HG02678 (cell line): ENCODE measurements at regions not wholly inside any gene's neighbourhood (a gene's known extent, or its start where the extent isn't known, plus 50 kb on each side); places are given as distances from the start of the nearest gene placed in this dataset.

Experiments used
- ATAC-seq: cut with Tn5 transposase; IDR thresholded peaks from one replicate; pipeline ENCODE4 v1.9.1; 2021; ENCODE audit warnings: mild to moderate bottlenecking, moderate library complexity; ENCODE audit not compliant: unreplicated experiment

DNA sequence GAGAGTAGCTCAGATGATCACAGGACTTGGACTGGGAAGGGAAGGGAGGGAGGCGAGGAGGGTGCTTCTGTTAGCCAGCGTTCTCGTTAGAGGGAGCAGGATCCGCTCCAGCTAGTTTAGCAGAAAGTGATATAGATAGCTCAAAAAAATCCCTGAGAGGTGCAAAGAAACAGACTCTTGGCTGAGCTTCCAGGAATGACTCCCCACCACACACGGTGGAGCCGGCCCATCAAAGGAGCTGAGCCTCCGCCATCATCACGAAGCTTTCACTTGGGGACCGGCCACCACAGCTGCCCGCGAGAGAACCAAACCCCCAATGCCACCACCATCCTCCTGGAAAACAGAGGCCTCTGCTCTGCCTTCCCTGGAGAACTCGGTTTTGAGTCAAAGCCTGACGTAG is 124.6 kb upstream of the BCL2L14 start:
- ATAC-seq = no peak

DNA sequence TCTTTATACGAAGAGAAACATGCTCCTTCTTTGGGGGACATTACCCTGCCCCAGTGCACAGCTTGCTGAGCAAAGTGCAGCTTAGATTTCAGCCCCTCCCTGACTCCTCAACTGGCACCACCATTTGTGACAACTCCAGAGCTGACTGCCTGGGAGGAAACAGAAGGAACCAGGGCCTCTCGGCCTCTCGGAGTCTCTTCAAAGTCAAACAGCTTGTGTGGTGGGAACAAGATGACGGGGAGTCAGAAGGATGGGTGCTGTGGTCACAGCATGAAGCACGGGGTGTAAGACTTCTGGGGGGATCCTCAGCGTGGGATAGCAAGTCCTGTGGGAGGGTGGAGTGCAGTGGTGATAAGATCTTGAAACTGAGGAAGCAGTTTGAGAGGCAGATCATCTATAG is 123.5 kb upstream of the BCL2L14 start:
- no peak for ATAC-seq

DNA sequence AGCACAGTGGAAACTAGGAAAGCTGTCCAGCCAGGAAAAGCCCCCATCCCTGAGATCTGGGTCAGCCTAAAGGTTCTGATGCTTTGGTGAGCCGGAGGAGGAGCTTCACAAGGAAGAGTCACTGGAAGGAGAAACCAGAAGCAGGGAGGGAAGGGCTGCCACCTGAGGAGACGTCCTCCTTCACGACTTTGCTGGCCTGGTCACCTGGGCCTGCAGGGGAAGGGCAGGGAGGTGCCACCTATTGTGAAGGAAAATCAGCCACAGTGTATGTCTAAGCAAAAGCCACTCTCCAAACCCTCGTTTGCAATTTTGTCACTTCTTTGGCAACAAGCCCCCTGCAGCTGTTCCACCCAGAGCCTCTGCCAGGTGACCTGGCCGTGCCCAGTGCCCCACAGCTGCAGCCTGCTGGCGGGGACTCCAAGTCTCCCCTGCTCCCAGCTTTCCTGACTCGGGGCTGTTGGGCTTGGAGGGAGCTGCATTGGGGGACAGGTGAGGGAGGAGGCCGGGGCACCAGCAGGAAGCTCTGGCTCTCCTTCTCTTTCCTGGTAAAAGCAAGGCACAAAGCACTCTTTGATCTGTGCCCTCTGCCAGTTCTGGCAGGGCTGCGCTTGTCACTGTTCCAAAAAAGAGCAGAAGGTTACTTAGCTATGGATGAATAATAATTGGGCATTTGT is 120.9 kb upstream of the BCL2L14 start:
- no peak for ATAC-seq

DNA sequence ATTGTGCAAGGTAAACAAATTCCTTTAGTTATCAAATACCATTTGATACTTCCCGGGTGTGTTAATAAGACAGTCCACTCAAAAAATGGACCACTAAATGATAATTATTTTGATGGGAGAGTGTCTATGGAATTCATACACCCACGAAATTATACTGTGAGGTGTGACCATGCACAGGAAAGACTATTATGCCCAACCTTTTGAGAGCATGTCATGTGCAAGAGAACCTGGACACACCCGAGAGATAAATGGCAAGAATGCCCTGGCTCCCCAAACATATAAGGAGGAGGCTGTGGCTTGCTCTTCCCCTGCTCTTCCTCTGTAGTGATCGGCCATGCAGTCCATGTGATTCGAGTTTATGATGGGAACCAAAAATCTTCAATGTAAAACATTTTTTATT is 119.5 kb upstream of the BCL2L14 start:
- ATAC-seq = no peak

DNA sequence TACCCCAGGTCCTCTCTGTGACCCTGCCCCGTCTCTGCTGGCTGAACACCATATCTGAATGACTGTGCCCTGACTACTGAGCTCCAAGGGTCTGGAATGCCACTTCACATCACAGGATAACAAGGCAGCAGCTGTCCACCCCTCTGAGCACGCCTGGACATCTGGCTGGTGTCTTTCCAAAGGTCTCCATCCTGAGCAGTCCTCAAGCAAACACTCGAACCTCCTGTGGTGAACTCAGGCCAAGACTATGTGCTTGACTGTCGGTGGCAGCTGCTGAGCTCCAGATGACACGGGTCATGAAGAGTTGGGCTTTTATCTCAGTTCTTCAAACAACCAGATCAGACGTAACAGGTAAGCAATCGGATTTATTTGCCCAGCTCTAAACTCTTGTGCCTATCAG is 117.2 kb upstream of the BCL2L14 start:
- ATAC-seq = no peak

DNA sequence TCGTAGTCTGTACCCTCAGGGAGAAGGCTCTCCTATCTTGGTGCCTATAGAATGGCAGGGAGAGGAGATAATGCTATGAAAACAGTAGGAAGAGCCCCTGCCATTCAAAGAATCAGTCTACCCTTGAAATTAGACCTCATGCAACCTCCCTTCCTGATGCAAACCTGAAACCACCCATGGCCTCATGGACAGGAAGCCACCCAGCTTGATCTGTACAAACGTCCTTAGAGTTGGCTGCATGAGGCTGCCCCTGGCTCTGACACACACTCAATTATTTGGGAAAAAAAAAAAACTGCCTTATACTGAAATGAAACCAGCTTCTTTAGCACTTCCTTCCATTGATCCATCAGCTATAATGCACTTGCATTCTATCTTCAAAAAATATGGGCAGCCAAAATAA is 116.6 kb upstream of the BCL2L14 start:
- peak; percentile 48 for ATAC-seq

DNA sequence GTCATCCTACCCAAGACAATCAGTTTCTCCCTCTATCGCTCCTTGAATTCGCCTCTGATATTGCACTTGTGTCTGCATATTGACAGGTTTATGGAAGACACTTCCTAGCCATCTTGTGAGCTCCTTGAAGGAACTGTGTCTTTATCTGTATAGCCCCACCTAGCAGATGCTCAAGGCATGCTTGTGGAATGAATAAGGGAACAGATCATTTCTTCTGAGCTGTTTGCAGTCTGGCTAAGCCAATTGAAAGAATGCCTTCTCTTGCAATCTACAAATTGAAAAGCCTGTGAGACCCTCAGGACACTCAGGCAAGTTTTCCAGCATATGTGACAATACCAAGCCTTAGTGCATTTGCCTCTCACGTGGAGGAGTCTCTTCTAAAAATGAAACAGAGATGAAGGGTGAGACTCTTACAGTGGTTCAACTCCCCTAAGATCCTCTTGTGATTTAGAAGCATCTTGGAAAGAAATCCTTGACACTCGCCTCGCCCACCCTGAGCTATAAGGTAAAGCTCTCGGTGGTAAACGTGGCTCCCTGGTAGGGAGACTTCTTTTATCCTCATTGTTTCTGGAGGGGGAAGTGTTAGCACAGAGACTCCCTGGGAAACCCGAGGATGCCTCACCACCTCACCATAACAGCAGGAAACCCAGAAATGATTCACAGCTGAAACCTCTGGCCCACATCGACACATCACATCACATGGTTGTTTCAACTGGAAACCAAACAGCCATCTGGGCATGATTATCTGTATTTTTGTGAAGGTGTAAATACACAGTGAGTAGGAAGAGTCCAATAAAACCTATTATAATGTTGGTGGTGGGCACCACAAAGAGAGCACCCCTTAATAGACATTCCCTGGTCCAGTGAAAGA is 112.3 kb upstream of the BCL2L14 start:
- ATAC-seq = no peak

DNA sequence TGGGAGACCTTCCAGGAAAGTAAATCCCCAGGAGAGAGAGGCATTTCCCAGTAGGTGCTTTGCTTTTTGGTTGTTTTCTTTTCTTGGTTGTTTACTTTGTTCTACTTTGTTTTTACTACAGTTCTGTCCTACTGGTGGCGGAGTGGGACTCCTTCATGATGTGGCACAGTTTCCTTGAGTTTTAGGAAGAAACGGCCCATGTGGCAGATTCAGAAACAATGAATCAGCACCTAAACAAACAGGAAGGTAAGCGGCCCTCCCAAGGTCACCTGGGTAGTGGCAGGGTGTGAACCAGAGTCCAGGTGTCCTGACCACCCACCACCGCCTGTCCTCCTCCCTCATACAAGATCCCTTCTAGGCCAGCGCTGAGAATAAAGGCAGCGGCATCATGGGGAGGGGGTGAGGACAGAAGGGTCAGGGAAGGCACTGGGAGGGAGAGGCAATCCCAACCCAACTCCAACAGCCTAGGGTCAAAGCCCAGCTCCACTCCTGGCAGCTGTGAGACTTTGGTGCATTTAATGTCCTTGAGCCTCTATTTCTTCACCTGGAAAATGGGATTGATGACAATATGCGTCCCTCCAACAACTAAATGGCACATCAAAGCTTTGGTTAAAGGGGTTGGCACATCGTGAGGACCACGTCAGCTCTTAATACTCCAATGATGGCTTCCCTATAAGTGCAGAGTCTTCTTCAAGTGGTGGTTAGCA is 111.5 kb upstream of the BCL2L14 start:
- ATAC-seq = no peak

DNA sequence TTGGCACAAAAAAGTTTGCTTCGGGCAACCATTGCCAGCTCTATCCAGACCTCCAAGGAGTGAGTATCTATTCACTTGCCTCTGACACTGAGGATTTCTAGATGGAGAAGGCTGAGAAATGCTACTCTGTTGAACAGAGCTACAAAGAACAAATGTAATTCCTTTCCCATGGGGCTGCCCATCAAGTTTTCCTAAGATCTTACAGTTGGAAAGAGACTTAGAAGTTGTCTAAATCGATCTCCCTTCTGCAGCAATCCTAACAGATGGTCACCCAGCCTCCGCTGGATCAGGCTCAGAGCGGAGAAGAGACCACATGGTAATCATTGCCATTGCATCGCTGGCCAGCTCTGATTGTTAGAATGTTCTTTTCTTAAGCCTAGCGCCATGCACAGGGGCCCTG is 110.1 kb upstream of the BCL2L14 start:
- ATAC-seq = no peak

DNA sequence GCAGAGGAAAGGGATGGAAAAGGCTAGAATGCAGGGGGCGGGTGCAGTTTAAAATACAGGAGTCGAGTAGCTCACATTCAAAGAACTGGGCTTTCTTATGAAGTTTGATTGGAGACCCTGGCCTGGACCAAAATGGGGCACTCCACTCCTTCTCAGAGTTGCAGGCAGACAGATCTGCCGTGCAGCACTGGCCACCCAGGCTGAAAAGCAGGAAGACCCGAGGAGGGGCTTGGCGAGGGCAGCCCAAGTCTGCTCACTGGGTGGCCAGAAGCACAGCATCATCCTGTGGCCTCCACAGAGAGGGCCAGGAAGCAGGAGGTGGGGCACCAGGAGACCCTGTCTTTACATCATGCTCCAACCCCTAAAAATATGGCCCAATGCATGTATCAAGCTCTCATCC is 109.1 kb upstream of the BCL2L14 start:
- ATAC-seq = no peak

DNA sequence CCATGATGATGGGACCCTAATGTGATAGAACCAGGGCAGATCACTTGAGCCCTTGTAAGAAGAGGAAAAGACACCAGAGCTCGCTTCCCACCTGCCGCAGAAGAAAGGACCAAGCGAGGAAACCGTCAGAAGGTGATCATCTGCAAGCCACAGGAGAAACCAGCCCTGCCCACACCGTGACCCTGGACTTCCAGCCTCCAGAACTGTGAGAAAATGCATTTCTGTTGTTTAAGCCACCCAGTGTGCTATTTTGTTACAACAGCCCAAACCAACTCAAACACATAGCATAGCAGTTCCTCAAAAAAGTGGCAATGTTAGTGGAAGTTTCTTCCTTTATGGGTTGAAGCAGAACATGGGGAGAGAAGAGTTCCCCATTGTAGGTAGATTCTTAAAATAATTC is 107.9 kb upstream of the BCL2L14 start:
- no peak for ATAC-seq

DNA sequence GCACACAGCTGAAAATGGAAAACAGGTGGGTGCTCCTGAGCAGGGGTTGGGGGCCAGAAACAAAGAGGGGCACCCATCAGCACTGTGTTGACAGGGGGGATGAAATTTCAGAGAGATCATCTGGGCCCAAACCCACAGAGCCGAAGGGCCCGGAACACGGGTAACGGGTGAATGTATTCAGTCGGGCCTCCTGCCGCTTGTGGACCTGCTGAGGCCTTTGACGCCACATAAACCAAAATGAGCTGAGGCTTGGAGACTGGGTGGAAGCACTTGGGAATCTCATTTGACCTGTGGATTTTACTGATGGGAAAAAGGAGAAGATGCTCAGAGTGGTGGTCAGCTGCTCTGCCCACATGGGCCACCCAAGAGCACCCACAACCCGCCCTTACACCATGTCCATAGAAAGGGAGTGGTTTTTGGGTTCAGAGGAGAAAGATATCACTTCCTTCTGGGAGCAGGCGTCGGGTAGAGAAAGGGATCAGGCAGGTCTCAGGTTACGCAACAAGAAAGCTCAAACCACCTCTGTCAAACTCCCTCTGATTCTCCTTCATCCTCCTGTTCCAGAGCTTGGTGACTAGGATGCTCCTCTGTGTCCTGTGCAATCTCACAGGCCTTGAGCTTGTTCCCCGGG is 106.8 kb upstream of the BCL2L14 start:
- no peak for ATAC-seq

DNA sequence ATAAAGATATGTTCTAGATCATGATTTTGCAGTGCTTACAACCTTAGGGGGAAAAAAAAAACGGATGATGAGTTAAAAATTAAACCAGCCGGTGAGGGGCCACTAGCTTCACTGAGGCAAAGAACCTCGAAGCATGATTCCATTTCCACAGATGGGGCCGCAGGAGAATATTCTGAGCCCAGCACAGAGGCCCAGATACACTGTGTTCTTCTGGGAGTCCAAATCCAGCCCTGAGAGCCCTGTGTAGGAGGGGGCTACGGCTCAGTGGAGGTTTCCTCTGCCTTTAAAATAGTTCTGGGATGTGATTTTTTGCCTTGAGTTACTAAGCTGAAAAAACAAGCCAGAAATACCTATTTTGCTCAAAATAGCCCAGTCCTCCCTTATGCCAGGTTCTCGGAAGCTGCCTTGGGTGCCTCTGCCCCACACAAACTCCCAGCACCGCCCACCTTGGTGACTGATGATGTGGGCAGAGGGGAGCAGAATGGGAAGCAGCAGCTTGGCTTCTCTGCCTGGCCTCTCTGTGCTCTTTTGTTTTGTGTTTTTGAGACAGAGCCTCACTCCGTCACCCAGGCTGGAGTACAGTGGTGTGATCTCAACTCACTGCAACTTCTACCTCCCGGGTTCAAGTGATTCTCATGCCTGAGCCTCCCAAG is 105.4 kb upstream of the BCL2L14 start:
- no peak for ATAC-seq

DNA sequence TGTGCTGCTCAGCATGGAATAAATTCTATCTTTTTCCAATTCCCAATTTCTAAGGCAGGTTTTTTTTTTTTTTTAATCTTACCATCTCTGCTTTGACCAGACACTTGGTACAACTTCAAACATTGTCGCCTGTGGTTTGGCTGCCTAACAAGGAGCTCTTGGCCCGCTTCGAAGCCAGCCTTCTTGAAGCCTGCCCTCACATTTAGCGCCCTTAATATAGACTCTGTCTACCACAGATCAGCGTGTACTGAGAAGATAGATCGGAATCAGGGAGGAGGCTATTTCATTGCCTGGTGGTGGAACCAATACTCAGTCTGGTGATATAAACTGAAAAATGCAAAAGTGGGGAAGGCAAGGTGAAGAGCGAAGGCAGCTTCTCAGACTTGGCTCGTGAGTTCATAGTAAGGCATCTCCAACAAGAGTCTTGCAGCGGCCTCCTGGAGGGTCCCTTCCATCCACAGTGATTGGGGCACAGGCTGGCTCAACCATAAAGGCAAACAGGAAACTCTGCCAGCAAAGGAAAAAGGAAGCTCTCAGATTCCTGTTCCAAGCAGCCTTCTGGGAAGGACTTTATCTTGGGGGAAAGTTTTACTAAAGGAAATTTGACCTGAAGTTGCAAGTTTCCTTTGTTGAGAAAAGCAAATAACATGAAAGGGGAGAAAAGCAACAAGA is 103.2 kb upstream of the BCL2L14 start:
- ATAC-seq = no peak

DNA sequence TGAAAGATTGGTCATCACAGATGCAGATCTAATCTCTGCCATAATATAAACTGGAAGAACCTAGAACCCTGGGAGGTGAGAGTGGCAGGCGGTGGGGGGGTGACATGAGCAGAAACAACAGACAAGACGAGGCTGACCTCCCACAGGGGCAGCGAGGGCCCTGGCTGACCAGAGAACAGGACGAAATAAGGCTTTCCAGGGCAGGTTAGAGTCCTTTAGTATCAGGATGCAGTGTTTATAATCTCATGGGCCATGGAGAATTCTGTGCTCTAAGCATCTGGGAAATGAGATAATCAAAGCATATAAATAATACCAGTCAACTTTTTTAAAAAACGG is 102.7 kb upstream of the BCL2L14 start:
- ATAC-seq = no peak

DNA sequence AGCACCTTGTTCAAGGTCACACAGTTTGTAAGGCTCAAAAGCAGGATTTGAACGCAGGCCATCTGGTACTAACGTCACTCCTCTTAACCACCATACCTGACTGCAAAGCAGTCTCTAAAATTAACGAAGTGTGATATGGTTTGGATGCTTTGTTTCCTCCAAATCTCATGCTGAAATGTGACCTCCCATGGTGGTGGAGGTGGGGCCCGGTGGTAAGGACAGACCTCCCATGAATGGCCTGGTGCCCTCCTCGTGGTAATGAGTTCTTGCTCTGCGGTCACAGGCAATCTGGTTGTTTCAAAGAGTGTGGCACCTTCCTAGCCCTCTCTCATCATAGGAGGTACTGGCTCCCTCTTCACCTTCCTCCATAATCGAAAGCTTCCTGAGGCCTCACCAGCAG is 102.2 kb upstream of the BCL2L14 start:
- ATAC-seq = no peak

DNA sequence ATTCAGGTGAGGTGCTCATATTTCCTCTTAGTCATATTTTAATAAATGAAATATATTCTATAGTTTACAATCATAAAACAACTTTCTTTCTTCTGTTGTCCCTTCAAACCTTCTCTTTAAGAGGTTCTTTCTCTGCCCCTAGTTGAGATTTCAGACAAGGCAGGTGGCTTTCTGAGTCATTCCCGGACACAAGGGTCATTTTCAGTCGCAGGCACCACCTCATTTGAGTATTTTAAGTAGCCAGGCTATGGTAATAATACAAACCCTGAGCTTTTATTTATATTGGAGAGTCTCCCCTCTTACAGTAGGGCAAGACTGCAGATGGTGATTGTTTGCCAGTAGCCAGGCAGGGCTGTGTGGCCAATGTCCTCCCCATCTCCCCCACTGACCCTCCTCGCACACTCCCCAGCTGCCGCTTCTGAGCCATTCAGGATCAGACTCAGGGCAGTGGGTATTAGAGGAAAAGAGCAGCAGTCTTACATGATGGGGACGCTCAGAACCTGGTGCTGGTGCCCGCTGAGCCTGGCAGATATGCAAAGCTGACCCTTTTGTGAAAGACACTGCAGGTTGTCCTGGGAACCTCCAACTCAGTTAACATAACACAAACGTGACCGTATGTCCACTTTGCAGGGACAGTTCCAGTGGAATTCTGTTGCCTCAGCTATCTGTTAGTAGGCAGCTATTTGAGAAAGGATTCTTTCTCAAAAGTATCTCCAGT is 101.1 kb upstream of the BCL2L14 start:
- peak; percentile 75 for ATAC-seq

DNA sequence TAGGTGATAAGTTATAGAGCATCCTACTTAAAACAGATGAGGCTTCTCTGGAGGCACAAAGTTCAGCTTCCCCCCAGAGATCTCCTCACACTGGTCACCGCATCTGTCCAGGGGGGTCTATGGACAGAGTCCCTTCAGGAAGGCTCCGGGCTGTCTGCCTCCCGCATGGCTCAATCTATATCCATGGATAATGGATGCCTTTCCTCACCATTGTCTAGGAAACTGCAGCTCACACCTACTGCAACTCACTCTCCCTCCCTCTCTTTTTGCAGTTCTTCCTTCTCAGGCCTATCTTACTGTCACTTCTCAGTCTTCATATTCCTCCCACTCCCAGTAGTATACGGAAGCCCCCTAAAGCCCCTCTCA is 100.6 kb upstream of the BCL2L14 start:
- no peak for ATAC-seq

DNA sequence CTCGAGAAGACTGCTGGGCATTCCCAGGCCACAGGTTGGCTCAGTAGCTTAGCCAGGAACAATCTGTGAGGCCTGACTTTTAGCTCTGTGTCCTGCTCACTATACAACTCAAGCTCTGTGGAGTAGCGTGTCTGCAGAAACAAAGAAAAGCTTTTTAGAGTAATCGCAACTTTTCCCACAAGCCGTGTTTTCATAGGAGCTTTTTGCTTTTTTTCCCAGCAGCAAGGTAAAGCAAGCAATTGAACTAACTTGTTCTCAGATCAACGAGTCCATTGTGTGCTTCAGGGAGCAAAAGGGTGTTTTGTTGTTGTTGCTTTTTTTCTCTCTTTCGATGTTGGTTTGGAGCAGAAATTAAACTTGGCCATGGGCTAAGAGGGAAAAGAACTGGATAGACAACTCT is 97.3 kb upstream of the BCL2L14 start:
- no peak for ATAC-seq

DNA sequence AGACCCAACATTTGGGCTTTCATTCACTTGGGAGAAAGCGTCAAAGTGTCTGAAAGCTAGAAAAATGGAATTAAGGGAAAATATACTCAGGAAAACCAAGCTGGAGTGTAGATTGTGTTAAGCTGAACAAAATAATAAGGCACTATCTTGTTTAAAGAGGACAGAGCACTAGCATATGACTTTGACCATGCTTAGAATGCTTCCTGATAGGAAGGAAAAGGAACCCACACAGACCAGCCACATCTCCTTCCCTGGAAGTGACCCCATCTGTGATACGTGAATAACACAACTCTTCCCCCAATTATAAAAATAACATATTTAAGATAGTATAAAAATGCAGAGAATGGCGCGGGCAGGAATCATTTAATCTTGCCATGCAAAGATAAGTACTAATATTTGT is 94.7 kb upstream of the BCL2L14 start:
- no peak for ATAC-seq
